OCI-LY1 (cell line): ENCODE measurements at regions not wholly inside any gene's neighbourhood (a gene's known extent, or its start where the extent isn't known, plus 50 kb on each side); places are given as distances from the start of the nearest gene placed in this dataset.

ENCODE experiments used
- H2AFZ ChIP-seq: fragments of 200-600 bp; sonication (generic), shearing (Covaris generic); 2 replicates; pipeline ENCODE4 v1.6.0; 2014; ENCODE audit warnings: antibody characterized with exemption, mild to moderate bottlenecking, low read length
- H3F3A ChIP-seq: fragments of 200-600 bp; sonication (generic), shearing (Covaris generic); 2 replicates; pipeline ENCODE4 v1.6.0; 2014; ENCODE audit warnings: mild to moderate bottlenecking, antibody characterized with exemption, low read length, moderate library complexity; ENCODE audit not compliant: insufficient read depth
- H3K27ac ChIP-seq: fragments of 200-600 bp; sonication (generic); 2 replicates; pipeline ENCODE4 v1.5.1; 2014; ENCODE audit warnings: low read length, mixed run types, mild to moderate bottlenecking, low read depth; ENCODE audit not compliant: poor library complexity, severe bottlenecking
- H3K27me3 ChIP-seq: fragments of 200-600 bp; sonication (generic); 2 replicates; pipeline ENCODE4 v1.6.0; 2014; ENCODE audit warnings: antibody characterized with exemption, mild to moderate bottlenecking, low read length, moderate library complexity; ENCODE audit not compliant: insufficient read depth
- H3K36me3 ChIP-seq: fragments of 200-600 bp; sonication (generic); 2 replicates; pipeline ENCODE4 v1.6.1; 2014; ENCODE audit warnings: mild to moderate bottlenecking, antibody characterized with exemption, low read length, moderate library complexity, mixed read lengths; ENCODE audit not compliant: insufficient read depth
- H3K4me1 ChIP-seq: fragments of 200-600 bp; sonication (generic); 2 replicates; pipeline ENCODE4 v1.5.1; 2014; ENCODE audit warnings: mild to moderate bottlenecking, low read length, moderate library complexity; ENCODE audit not compliant: insufficient read depth, severe bottlenecking
- H3K4me2 ChIP-seq: fragments of 200-600 bp; sonication (generic), shearing (Covaris generic); 2 replicates; pipeline ENCODE4 v1.6.1; 2014; ENCODE audit warnings: low read length
- H3K4me3 ChIP-seq: fragments of 200-600 bp; sonication (generic); 2 replicates; pipeline ENCODE4 v1.5.1; 2014; ENCODE audit warnings: low read length, low read depth, mild to moderate bottlenecking, mixed read lengths; ENCODE audit not compliant: poor library complexity, severe bottlenecking
- H3K79me2 ChIP-seq: fragments of 200-600 bp; shearing (Covaris generic); 2 replicates; pipeline ENCODE4 v1.6.1; 2016; ENCODE audit warnings: mixed run types, low read length, mixed read lengths; ENCODE audit not compliant: insufficient read depth
- H3K9ac ChIP-seq: fragments of 200-600 bp; sonication (generic), shearing (Covaris generic); 2 replicates; pipeline ENCODE4 v1.6.1; 2014; ENCODE audit warnings: mild to moderate bottlenecking, low read length, mixed read lengths
- H3K9me2 ChIP-seq: fragments of 200-600 bp; sonication (generic), shearing (Covaris generic); 2 replicates; pipeline ENCODE4 v1.6.1; 2014; ENCODE audit warnings: low read depth, mild to moderate bottlenecking, low read length, mixed read lengths
- H3K9me3 ChIP-seq: fragments of 200-600 bp; shearing (Covaris generic); 2 replicates; pipeline ENCODE4 v1.6.1; 2014; ENCODE audit warnings: low read length, mixed read lengths
- H4K20me1 ChIP-seq: fragments of 200-600 bp; sonication (generic), shearing (Covaris generic); 2 replicates; pipeline ENCODE4 v1.6.0; 2016; ENCODE audit warnings: mild to moderate bottlenecking, low read length; ENCODE audit not compliant: insufficient read depth
- EZH2 ChIP-seq: fragments of 200-600 bp; sonication (generic), shearing (Covaris generic); IDR thresholded peaks from 2 replicates; pipeline ENCODE4 v1.8.0; 2017; ENCODE audit warnings: borderline replicate concordance, mixed run types, mild to moderate bottlenecking, antibody characterized with exemption, low read length, moderate library complexity, mixed read lengths
- TF ChIP-seq, protein P1 (sequence below): fragments of 200-600 bp; sonication (generic), shearing (Covaris generic); IDR thresholded peaks from 2 replicates; pipeline ENCODE4 v1.5.1; 2017; ENCODE audit warnings: mild to moderate bottlenecking, antibody characterized with exemption, low read length, moderate library complexity, mixed read lengths

GRCh38 chr9:82247318-82247717, 258.7 kb downstream of the SPATA31D1 start:
- Histone ChIP-seq H2AFZ (no peak overlapping the region), H3K4me1 (peaks cover 14% of the 10 kb centered on the region), H3K27me3 (no peaks in the 10 kb centered on the region), H3K9me3 (0 out of 2 replicates have a peak, but pooled peaks cover 3% of the 10 kb centered on the region), H3K4me2 (no peak overlapping the region), H4K20me1 (no peaks in the 10 kb centered on the region), H3K79me2 (no peaks in the 10 kb centered on the region), H3K9me2 (no peaks in the 10 kb centered on the region), H3K4me3 (no peak overlapping the region), H3K36me3 (no peaks in the 10 kb centered on the region), H3K9ac (no peak overlapping the region), H3F3A (no peaks in the 10 kb centered on the region), H3K27ac (no peak overlapping the region)
- TF ChIP-seq, protein P1, sequence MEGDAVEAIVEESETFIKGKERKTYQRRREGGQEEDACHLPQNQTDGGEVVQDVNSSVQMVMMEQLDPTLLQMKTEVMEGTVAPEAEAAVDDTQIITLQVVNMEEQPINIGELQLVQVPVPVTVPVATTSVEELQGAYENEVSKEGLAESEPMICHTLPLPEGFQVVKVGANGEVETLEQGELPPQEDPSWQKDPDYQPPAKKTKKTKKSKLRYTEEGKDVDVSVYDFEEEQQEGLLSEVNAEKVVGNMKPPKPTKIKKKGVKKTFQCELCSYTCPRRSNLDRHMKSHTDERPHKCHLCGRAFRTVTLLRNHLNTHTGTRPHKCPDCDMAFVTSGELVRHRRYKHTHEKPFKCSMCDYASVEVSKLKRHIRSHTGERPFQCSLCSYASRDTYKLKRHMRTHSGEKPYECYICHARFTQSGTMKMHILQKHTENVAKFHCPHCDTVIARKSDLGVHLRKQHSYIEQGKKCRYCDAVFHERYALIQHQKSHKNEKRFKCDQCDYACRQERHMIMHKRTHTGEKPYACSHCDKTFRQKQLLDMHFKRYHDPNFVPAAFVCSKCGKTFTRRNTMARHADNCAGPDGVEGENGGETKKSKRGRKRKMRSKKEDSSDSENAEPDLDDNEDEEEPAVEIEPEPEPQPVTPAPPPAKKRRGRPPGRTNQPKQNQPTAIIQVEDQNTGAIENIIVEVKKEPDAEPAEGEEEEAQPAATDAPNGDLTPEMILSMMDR = no peak
- TF ChIP-seq EZH2 = no peak

DNA sequence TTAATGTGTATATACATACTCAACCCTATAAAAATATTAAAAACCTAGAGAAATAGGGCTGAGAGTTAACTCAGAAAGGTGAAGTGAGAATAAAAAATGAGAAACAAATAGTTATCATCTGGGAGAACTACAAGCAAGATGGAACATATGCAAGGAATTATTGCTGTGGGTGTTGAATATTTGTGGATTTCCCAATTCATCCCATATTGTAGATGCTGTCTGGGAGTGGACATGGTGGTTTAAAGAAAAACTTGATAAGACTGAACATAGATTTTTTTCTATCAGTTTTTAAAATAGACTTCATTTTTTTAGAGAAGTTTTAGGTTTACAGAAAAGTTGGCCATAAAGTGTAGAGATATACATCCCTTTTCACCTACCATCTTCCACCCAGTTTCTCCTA, 263.5 kb downstream of the SPATA31D1 start:
- H3K9me3 ChIP-seq = no peaks in the 10 kb centered on the region
- H3K9ac ChIP-seq = no peak overlapping the region

DNA sequence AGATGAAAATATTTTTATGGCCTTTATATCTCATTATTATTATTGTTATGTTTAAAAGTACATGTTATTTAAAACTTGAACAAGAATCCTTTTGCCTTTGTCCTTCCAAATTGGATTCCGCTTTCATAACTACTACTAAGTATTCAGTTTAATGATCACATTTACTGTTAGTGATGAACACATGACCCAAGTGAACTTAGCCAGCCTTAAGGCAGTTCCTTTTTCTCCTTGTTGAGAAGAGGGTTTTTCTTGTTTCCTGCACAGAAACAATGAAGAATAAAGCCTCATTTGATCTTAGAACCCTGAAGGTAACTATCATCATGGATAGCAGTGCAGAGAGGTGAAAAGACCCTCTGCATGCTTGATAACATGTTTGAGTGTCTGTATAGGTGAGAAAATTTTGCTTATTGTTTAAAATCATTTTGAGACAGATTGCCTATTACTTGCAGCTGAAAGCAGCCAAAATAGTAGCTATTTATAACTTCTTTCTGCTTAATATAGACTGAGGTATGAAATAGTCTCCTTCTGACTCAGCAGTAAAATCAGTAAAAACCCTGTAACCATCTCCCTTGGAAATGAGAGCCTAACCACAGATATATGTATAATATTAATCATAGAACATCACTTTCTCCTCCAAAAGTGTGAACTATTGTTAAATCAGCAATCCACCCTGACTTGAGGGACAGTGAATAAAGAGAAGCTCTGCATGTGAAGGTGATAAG, 266.2 kb downstream of the SPATA31D1 start:
- no peak overlapping the region for H3K4me2 ChIP-seq
- no peak overlapping the region for H3K9ac ChIP-seq

More for the DNA sequence above, 263.5 kb downstream of the SPATA31D1 start:
- no peak for TF ChIP-seq EZH2
- TF ChIP-seq, protein P1 = no peak
- H3K4me2 ChIP-seq = no peak overlapping the region
- no peak overlapping the region for H3K27ac ChIP-seq
- no peaks in the 10 kb centered on the region for H3K79me2 ChIP-seq
- peaks cover 14% of the 10 kb centered on the region for H3K4me1 ChIP-seq
- H3K36me3 ChIP-seq = no peaks in the 10 kb centered on the region
- no peaks in the 10 kb centered on the region for H3K9me2 ChIP-seq
- H3F3A ChIP-seq = no peaks in the 10 kb centered on the region
- H2AFZ ChIP-seq = no peak overlapping the region
- H3K4me3 ChIP-seq = no peak overlapping the region
- no peaks in the 10 kb centered on the region for H4K20me1 ChIP-seq
- no peaks in the 10 kb centered on the region for H3K27me3 ChIP-seq

More for the DNA sequence above, 266.2 kb downstream of the SPATA31D1 start:
- no peak overlapping the region for H3K4me3 ChIP-seq
- no peaks in the 10 kb centered on the region for H3F3A ChIP-seq
- no peaks in the 10 kb centered on the region for H3K27me3 ChIP-seq
- H3K4me1 ChIP-seq = peaks cover 9% of the 10 kb centered on the region
- no peaks in the 10 kb centered on the region for H3K79me2 ChIP-seq
- H2AFZ ChIP-seq = no peak overlapping the region
- H3K9me3 ChIP-seq = no peaks in the 10 kb centered on the region
- TF ChIP-seq EZH2 = no peak
- TF ChIP-seq, protein P1 = no peak
- H3K27ac ChIP-seq = peak overlapping the region; percentile 15
- H3K36me3 ChIP-seq = no peaks in the 10 kb centered on the region
- H4K20me1 ChIP-seq = no peaks in the 10 kb centered on the region
- no peaks in the 10 kb centered on the region for H3K9me2 ChIP-seq
